RCC 7860 (cell line): ENCODE measurements at regions not wholly inside any gene's neighbourhood (a gene's known extent, or its start where the extent isn't known, plus 50 kb on each side); places are given as distances from the start of the nearest gene placed in this dataset.
"Not testable (repeated sequence)": the region's sequence is repeated elsewhere in the genome, so short reads cannot be mapped to it uniquely, and the experiment has no call there.

ENCODE experiments used
- DNase-seq: peaks from one replicate; pipeline ENCODE4 v3.0.0-alpha.2; 2015; ENCODE audit warnings: low spot score
- FAIRE-seq: peaks from 2 replicates; lab custom pipeline; 2012; peaks lifted over from hg19 to GRCh38; lab: Jason Lieb, UNC

DNA sequence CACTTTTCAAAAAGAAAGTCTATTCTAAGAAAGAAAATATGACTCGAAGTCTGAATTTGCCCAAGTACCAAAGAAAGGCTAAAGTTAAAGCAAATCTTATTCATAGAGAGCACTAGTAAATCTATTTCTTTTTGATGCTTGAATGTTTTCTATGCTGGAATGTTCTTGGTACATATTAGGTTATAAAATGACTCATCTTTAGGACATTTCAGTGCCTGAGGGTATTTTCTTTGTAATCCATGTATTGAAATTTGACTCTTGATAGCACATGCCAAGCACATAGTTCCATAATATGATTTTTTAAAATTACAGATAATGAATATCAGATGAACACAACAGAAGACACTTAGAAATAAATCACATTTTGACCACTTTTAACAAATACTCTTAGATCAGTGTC, 232.8 kb downstream of the TRIML1 start:
- DNase-seq: no peak

DNA sequence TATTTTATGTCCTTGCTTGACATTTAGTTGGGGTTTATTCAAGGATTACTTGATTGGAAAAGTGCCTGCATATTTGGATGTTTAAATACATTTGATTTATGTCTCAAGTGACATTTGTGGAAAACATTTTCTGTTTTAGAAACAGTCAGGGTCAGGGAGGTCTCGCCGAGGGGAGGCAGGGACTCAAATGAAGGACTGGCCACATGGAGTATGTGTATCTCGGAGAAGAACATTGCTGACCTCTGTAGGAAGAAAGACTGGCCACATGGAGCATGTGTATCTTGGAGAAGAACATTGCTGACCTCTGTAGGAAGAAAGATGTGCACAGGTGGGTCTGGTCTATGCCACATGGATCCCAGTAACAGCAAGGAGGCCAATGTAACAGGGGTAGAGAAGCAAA, 233.6 kb downstream of the TRIML1 start:
- no peak for DNase-seq

More for the DNA sequence above, 232.8 kb downstream of the TRIML1 start:
- FAIRE-seq: no peak

DNA sequence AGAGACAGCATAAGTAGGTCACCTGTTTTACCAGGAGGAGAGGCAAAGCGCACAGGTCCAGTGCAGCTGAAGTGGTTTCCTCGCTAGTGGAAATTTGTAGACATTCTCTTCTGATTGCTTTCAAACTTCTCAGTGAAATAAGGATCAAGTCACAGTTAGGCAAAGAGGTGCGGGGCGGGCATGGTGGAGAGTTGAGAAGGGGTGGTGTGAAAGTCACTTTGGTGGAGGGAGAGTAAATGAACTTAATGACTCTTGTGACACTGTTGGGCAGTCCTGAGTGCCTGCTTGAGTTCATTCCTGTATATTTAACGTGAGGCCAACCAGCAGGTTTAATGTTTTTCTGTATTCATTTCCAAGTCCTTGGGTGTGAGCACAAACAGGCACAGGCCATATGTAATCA, 235.6 kb downstream of the TRIML1 start:
- FAIRE-seq: no peak
- DNase-seq: no peak

More for the DNA sequence above, 233.6 kb downstream of the TRIML1 start:
- no peak for FAIRE-seq

DNA sequence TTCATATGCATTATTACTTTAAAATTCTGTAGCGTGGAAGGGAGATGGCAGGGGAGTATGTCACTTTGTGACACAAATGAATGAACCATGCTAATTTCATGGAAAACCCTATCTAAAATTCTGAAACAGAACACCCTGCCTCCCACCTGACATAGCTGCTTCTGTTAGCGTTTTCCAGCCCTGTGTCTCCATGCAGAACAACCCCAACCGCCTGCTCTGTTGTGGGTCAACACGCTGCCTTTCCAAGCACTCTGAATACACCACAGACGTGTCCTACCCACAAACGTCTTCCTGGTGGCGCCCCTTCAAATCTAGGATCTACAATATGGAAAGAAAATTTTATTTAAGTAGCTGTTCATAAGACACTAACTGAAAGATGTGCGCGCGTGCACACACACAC, 238.6 kb downstream of the TRIML1 start:
- no peak for DNase-seq
- FAIRE-seq: no peak

DNA sequence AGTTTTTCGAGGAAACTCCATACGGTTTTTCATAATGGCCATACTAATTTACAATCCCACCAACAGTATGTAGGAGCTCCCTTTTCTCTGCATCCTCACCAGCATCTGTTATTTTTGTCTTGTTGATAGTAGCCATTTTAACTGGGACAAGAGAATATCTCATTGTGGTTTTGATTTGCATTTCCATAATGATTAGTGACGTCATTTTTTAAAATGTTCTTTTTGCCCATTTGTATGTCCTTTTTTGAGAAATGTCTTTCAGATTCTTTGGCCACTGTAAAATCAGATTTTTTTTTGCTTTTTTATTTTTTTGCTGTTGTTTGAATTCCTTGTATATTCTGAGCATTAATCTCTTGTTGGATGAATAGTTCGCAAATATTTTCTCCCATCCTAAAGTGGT, 243.9 kb downstream of the TRIML1 start:
- DNase-seq (no peak), FAIRE-seq (no peak)

DNA sequence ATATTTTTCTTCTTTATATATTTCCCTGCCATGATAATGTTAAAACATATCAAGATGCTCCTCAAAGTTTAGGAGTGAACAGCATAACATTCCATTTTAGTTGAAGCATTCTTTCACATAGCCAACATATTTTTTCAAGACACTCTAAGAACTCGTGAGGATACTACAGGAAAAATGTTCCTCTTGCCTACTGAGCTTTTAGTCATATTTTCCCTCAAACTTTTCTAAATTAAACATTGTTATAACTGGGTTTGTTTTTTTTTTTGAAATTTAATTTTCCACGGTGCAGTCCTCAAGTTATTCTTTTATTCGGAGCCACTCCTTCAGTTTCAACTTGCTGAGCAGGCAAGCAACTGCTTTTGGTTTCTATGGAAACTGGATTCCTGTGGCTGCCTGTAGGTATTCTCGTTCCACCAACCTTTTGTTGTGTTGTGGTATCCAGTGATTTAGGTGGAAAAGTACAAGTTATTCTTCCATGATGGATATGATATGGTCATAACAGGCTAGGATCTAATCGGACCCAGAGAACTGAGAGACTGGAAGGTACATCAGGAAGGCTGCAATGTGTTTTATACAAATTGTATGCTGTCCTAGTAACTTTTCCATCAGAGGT, 248.0 kb downstream of the TRIML1 start:
- FAIRE-seq (no peak), DNase-seq (peak; percentile 25)

DNA sequence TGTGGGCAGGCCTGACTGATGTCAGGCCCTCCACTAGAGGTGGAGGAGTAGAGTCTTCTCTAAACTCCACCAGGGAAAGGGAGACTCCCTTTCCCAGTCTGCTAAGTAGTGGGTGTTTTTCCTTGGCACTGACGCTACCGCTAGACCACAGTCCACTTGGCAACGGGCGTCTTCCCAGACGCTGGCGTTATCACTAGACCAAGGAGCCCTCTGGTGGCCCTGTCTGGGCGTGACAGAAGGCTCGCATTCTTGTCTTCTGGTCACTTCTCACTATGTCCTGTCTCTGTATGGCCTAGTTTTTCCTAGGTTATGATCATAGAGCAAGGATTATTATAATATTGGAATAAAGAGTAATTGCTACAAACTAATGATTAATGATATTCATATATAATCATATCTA, 252.1 kb downstream of the TRIML1 start:
- FAIRE-seq, DNase-seq: not testable (repeated sequence)

DNA sequence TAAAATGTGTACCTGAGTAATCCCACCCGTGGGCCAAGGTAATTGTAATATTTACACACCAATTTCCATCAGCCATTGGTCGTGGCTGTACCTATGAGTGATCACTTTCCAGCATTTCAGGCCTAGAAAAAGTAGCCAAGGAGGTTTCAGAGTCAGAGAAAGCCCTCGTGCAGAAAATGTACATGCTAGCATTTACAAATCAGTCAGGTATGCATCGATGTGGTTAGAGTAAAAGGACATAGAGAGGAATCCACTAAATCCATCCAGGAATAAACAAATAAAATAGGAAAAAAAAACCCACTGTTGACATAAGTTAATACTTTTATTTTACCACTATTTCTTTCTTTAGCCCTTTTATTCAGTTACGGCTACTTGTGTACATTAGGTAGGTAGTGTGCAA, 256.8 kb downstream of the TRIML1 start:
- DNase-seq: no peak
- no peak for FAIRE-seq

DNA sequence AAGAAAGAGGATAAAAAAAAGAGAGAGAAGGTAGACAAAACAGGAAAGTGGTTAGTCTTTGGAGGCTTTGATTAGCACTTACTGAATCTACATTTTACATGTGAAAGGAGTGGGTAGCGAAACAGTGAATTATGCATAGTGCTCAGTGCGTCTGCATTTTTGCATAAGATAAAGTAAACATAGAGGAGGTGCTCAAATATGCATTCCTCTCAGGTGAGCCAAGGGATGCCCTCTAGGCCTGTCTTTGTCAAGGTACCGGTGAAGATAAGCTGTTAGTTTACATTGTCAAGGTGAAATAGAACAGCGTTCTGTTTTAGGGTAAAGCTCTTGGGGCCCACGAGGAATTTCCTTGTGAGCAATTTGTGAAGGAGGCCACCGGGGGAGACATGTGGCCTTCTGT, 260.6 kb downstream of the TRIML1 start:
- no peak for FAIRE-seq
- no peak for DNase-seq

DNA sequence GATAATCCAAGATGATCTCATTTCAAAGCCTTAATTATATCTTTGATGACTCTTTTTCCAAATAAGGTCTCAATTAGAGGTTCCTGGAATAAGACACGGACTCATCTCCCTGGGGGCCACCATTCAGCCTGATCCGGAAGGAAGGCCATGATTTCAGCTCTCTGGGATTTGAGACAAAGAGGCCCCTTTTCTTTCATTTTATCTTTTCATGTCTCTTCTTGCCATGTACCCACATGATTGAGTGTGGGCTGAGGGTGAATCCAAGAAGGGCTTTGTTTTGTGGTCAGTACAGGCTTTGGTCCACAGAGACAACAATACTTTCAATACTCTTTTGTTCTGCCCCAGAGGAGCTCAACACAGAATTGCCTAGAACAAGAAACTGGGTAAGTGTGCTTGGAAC, 261.2 kb downstream of the TRIML1 start:
- DNase-seq (no peak), FAIRE-seq (no peak)

DNA sequence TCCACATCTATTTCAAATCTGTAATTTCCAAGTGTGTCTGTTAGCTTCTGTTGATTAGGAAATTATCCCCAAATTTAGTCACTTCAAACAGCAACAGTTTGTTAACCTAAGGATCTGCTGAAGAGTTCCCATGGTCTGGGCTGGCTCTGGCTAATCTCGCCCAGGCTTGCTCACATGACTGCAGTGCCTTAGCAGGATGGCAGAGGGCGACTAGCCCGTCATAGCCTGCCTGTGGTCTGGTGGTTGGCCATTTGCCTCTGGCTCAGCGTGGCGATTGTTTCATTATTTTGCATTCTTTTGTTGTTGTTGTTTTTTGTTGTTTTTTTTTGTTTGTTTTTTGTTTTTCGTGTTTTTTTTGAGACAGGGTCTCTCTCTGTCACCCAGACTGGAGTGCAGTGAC, 264.0 kb downstream of the TRIML1 start:
- DNase-seq: no peak
- FAIRE-seq: no peak

DNA sequence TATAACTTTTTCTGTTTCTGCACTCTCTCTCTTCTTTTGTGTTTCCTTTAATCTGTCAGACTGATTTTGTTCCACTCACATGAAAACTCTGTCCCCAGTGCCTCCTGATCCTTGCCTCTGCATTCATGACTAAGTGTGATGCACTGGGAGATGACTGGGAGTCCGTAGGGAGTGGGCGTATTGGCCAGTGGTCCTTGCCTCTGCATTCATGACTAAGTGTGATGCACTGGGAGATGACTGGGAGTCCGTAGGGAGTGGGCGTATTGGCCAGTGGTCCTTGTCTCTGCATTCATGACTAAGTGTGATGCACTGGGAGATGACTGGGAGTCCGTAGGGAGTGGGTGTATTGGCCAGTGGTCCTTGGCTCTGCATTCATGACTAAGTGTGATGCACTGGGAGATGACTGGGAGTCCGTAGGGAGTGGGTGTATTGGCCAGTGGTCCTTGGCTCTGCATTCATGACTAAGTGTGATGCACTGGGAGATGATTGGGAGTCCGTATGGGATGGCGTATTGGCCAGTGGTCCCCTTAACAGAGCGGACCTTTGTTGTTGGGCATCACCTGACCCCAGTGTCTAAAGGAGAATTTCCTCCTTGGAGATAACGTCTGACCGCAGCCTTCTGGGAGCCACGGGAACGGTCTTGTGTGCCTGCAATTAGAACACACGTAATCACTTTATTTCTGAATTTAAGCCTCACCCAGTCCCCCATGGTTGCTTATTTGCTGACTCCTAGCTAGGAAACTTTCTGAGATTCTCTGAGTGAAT, 266.0 kb downstream of the TRIML1 start:
- FAIRE-seq: peak; percentile 73
- peak; percentile 8 for DNase-seq

DNA sequence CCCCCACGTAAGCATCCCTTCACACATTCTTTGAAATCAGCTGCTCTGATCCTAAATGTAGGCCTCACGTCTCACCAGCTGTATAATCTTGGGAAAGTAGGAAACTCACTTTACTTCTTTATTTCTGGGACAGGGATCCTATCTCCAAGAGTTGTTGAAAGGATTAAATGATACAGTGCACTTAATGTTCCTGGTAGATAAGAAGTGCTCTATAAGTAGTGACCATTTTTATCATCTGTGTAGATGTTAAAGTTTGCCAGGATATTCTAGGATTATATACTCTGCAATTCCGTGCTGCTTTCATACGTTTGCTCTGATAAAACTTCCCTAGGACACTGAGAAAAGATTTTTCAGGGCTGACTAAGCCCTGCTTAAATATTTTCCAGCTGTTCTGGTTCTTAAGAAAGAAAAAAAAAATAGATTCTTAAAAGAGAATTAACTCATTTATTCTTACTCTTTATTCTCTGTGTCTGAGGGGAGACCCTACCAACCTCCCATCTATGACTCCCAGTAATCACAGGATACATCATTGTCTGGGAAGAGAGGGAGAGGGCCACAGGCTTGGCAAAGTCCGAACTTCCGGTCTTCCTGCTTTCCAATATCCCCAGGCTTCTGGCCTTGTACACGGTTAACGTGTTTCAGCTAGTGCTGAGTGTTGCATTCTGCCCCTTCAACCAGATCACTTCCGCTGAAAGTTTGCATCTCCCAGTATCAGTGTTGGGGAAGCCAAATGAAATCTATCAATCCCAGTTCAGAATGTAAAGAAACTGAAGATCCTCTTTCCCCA, 269.2 kb downstream of the TRIML1 start:
- FAIRE-seq (no peak), DNase-seq (no peak)

DNA sequence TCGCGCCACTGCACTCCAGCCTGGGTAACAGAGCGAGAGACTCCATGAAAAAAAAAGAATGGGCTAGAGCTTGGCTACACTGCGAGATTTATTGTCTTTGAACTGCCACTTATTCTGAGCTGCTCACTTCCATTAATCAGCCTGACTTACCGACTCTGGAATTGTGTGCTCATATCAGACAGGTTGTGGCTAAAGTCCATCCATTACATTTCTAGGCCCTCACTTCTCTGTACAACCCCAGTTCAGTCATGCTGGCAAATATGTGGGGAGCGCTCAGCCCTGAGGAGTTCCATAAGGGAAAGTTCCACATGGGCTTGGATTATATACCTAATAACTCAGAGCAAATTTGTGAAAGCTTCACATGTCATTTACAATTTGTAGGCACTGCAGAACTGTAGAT, 270.6 kb downstream of the TRIML1 start:
- FAIRE-seq (no peak), DNase-seq (no peak)

DNA sequence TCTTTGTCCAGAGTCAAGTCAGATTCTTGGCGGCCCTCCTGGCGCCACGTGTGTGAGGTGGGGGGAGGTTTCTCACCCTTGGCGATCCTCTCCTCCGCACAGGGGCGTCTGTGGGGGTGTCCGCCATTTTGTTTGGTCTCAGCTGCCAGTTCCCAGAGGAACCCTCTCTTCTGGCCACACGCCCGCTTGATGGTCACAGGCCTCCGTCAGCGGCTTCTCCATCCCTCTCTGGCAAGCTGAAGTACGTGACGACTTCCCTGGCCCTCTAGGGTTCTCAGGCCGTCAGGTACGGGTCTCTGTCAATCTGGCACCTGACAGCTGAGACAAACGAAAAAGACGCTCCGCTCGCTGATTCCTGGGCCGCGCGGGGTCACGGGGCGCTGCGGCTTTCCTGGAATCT, 272.6 kb downstream of the TRIML1 start:
- FAIRE-seq: no peak
- DNase-seq: no peak

DNA sequence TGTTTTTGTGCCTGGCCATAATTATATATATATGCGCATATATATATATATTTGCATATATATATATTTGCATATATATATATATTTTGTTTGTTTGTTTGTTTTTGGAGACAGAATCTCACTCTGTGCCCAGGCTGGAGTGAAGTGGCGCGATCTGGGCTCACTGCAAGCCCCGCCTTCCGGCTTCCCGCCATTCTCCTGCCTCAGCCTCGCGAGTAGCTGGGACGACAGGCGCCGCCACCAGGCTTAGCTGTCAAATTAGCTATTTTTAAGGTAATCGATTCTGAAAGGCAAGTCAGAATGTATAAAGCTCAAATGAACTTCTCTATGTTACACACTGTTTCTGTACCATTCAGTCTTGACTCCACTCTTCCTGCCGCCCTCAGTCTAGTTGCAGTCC, 273.3 kb downstream of the TRIML1 start:
- DNase-seq: no peak
- no peak for FAIRE-seq

DNA sequence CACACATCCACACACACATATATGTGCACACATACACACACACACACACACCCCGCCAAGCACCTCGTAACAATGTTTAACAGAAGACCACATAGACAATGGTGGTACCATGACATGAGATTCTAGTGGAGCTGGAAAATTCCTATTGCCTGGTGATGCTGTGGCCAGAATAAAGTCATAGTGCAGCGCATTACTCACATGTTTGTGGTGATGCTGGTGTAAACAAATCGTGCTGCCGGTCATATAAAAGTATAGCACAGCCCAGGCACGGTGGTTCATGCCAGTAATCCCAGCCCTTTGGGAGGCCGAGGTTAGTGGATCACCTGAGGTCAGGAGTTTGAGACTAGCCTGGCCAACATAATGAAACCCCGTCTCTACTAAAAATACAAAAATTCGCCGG, 275.2 kb downstream of the TRIML1 start:
- FAIRE-seq (no peak), DNase-seq (no peak)

DNA sequence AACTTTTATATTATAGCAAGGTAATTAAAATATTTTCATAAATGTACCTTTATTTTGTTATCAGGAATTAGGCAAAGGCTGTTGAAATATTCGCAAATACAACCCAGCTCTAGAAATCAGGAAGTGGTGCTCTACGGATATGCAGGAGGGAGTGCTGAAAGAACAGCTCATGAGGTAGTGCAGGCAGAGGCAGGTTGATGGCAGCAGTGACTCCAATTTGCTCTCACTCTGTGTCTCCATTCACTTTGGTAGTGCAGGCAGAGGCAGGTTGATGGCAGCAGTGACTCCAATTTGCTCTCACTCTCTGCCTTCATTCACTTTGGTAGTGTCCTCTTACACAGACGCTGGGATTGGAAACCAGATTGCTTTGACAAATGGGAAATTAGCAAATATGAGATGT, 277.9 kb downstream of the TRIML1 start:
- FAIRE-seq: no peak
- no peak for DNase-seq

DNA sequence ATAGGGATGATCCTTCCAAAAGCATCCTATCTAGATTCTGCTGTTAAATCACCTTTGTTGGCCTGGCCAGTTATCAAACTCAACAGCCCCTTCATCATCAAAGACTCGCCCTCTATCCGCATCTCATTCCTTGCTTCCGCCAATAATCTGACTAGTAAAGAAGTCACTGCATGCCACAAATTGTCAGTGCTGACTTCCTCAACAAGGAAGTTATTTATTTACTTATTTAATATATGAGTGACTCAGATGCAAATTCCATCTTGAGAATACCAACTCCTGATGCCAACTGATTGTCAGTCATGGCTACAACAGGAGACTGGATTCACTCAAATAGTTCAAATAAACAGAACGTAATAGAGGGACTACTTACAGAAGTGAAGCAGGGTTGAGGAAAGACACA, 283.8 kb downstream of the TRIML1 start:
- FAIRE-seq: no peak

DNA sequence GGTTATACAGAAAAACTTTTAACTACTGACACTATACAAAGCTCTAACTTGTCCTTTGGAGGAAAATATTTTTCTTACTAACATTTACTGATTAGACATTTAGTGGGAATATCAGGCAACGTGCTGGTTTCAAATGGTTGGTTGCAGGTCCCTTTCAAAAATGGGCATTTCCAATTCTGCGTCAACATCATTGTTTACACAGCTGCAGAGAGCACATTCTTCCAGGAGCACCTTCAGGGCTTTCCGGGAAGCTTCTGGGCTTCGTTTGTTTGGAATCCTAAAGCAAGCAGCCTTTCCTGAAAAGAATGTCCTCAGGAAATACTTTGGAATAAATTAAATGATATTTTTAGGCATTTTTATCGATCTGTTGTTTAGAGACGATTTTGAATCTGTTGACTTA, 289.7 kb downstream of the TRIML1 start:
- no peak for FAIRE-seq

More for the DNA sequence above, 283.8 kb downstream of the TRIML1 start:
- DNase-seq: no peak

DNA sequence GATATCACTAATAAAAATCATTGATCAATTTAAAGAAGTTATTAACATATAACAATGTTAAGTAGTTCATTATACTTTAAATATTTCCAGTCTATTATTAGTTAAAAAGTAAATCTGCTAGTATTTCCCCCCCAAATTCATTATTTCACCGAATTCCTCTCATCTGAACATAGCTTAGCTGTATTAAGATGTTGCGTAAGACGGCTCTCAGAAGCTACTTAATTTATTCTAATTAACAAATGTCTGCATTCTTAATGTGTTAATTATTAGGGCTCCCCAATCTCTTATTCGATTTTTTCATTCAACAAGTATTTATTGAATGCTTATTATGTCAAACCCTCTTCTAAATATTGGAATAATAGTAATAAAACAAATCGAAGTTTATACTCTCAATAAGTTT, 290.7 kb downstream of the TRIML1 start:
- no peak for FAIRE-seq
- no peak for DNase-seq

More for the DNA sequence above, 289.7 kb downstream of the TRIML1 start:
- no peak for DNase-seq

DNA sequence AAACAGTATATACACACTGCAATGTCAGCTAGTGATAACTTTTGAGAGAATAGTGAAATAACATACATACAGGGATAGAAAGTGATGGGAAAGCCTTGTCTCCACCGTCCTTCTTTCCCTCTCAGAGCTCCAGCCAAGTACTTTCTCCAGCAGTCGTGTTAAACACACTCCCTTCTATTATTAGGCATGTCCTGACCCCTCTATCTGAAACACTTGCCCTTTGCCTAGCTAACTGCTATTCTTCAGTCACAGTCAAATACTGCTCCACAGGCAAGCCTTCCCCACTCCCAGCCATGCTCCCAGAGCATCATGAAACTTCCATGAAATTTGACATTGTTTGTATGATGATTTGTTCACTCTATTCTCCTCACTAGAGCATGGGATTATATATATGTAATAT, 291.1 kb downstream of the TRIML1 start:
- FAIRE-seq (no peak), DNase-seq (no peak)
